Spinal cord (tissue), 10 donors: ENCODE measurements at regions not wholly inside any gene's neighbourhood (a gene's known extent, or its start where the extent isn't known, plus 50 kb on each side); places are given as distances from the start of the nearest gene placed in this dataset. TPM values are rescaled to one million over a fixed set of nuclear protein-coding genes. Genes with fewer than 3 reads are reported as not detected.

Experiments used
- DNase-seq, 6 donors: peaks; one replicate each; pipeline versions ENCODE4 v3.0.0 to v3.0.0-alpha.2; 2013 to 2015; ENCODE audit warnings: low spot score in 6 of 6, low read depth in 4 of 6
- H3K27ac ChIP-seq: one replicate; pipeline ENCODE4 v1.5.1; 2013; ENCODE audit warnings: low read depth, low read length, control low read depth
- H3K27me3 ChIP-seq: one replicate; pipeline ENCODE4 v1.6.1; 2013; ENCODE audit warnings: low read length; ENCODE audit not compliant: control insufficient read depth, insufficient read depth
- H3K36me3 ChIP-seq: one replicate; pipeline ENCODE4 v1.6.1; 2013; ENCODE audit warnings: low read length; ENCODE audit not compliant: control insufficient read depth, insufficient read depth
- H3K4me1 ChIP-seq: one replicate; pipeline ENCODE4 v1.6.1; 2013; ENCODE audit warnings: low read length; ENCODE audit not compliant: control insufficient read depth, insufficient read depth
- H3K4me3 ChIP-seq: one replicate; pipeline ENCODE4 v1.5.1; 2013; ENCODE audit warnings: low read depth, low read length, control low read depth
- H3K9me3 ChIP-seq: one replicate; pipeline ENCODE4 v1.6.1; 2013; ENCODE audit warnings: low read length; ENCODE audit not compliant: control insufficient read depth, insufficient read depth
- WGBS: methylation state at CpG from one replicate; pipeline ENCODE4 v1.1.5; 2013; ENCODE audit warnings: missing lambda C conversion rate; ENCODE audit not compliant: insufficient coverage; 5-methylcytosine and 5-hydroxymethylcytosine counted together
- small RNA-seq: library from RNA; depleted of rRNA; stranded (forward); fragments of <200 nt; gene quantifications from one replicate; pipeline ENCODE3, GENCODE V24; 2014; ENCODE audit warnings: low replicate concordance
- donor health status: healthy.

DNA sequence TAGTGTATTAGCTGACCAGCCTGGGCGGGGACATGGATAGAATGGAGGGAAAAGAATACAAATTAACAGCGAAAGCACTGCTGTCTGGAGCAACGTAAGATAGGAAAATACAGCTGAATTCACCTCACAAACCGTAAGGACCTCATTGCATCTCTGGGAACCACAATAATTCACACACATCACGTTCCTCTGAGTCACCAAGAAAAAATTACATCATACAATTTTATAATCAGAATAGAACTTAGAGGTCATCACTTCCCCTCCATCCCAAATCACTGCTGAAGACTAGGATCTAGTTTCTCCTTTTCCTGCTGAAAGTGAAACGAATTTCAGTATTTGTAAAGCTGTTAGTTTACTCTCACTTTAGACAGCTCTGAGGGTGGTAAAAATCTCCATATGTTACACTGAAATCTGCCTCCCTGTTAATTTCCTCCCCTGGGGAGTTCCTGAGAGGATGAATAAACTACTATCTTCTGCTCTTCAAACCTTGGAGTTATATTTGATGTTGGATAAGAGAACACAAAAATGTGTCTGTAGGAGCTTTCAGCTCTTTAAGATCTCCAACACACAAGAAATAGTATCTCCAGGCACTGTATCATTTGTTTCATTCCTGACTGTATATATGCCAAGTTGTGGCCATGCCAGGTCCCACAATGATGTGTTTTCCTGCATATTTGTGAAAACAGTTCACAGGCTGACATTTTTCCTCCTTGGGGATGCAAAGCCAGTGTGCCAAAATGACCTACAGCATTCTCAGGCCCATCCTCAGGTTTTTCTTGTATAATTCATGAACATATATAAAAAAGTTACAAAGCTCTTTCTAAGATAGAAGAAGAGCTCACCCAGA lies 63.8 kb upstream of the SSTR1 start:
- H3K27ac ChIP-seq, result no peak overlapping the region
- no peaks in the 10 kb centered on the region for H3K36me3 ChIP-seq
- no peaks in the 10 kb centered on the region for H3K4me1 ChIP-seq
- peak in 1 of 6 donors; percentile 21 for DNase-seq
- H3K4me3 ChIP-seq, result no peak overlapping the region
- no peaks in the 10 kb centered on the region for H3K27me3 ChIP-seq
- H3K9me3 ChIP-seq, result no peaks in the 10 kb centered on the region
- WGBS, result 72% methylated on average over 4 of the region's 6 CpGs

GRCh38 chr14:38145142-38145541 lies 62.6 kb upstream of the SSTR1 start:
- Histone ChIP-seq H3K27me3 (no peaks in the 10 kb centered on the region), H3K27ac (no peak overlapping the region), H3K4me3 (no peak overlapping the region), H3K9me3 (no peaks in the 10 kb centered on the region), H3K4me1 (no peaks in the 10 kb centered on the region), H3K36me3 (no peaks in the 10 kb centered on the region)
- DNase-seq, result no peak
- 97% methylated on average over 2 of the region's 4 CpGs for WGBS

GRCh38 chr14:38150075-38150474 lies 57.6 kb upstream of the SSTR1 start:
- Histone ChIP-seq H3K9me3 (no peaks in the 10 kb centered on the region), H3K27me3 (no peaks in the 10 kb centered on the region), H3K27ac (no peak overlapping the region), H3K4me3 (no peak overlapping the region), H3K4me1 (no peaks in the 10 kb centered on the region), H3K36me3 (no peaks in the 10 kb centered on the region)
- no peak for DNase-seq
- WGBS, result 93% methylated on average over 3 of the region's 3 CpGs

Small RNA genes lying in the stretch of these regions (small RNA-seq; reads per million reads assigned to genes)
- gene RF00406 (0.18 reads per million), gene RNU6-1277P (not detected)
